ENCODE measurements at regions not wholly inside any gene's neighbourhood (a gene's known extent, or its start where the extent isn't known, plus 50 kb on each side); places are given as distances from the start of the nearest gene placed in this dataset.

DNA sequence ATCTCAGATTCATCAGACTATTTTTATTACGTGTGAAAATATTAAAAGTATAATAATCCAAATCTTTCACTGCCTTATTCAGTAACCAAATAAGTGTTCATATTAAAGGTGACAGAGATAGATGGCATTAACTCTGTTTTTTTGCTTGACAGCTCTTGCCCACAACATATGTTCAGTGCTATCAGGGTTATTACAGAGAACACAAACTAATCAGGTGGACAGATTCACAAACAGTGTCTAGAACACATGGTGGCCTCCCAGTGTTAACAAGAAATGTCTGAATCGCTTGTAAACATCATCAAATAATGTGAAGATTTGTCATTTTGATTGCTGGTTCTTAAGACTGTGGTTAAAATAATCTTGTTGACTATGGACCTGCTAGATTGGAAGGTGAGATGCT lies 609.1 kb upstream of the GRAMD2B start:
- Histone ChIP-seq H3K9ac (replicated peaks; ENCODE audit: extremely low read depth, insufficient read depth, low read length) (no peak overlapping the region), H3K4me3 (replicated peaks in 1 of 3; ENCODE audit: insufficient read depth in 1 of 3, low read depth in 1 of 3, low read length in 3 of 3) (no peak overlapping the region), H3K27ac (ENCODE audit: insufficient read depth, low read depth, low read length) (no peak overlapping the region), H4K20me1 (replicated peaks; ENCODE audit: control insufficient read depth, extremely low read depth, insufficient read depth, low read length) (no peaks in the 10 kb centered on the region), H2AFZ (ENCODE audit: low read depth, low read length) (no peak overlapping the region), H3K4me1 (ENCODE audit: control insufficient read depth, extremely low read depth, insufficient read depth, low read length) (no peaks in the 10 kb centered on the region), H3K36me3 (ENCODE audit: control insufficient read depth in 2 of 2, extremely low read depth in 1 of 2, insufficient read depth in 2 of 2, low read length in 2 of 2) (no peaks in the 10 kb centered on the region), H3K9me3 (replicated peaks; ENCODE audit: control insufficient read depth, insufficient read depth, low read length) (no peaks in the 10 kb centered on the region), H3K4me2 (ENCODE audit: insufficient read depth, low read length) (no peak overlapping the region), H3K9me1 (replicated peaks; ENCODE audit: control insufficient read depth, extremely low read depth, insufficient read depth, low read length) (no peaks in the 10 kb centered on the region), H3K79me2 (ENCODE audit: control insufficient read depth, insufficient read depth, low read length) (no peaks in the 10 kb centered on the region), H3K27me3 (ENCODE audit: control insufficient read depth in 2 of 2, insufficient read depth in 2 of 2, low read length in 2 of 2) (no peaks in the 10 kb centered on the region)
- no peak for FAIRE-seq
- ChIA-PET POLR2A (no interaction called here), CTCF (no interaction called here)
- BruUV-seq (replicated peaks), result no TSS peak
- DNase-seq (ENCODE audit: low read depth, low spot score), result no peak
- intact Hi-C loops (cut with micrococcal nuclease), result no loop called here
- dilution Hi-C loops (cut with MboI; ENCODE audit: extremely low pct_ligation_motif_present, low sequenced_read_pairs), result no loop called here
- no peak for TF ChIP-seq JUN (IDR thresholded peaks at IDR 0.05; ENCODE audit: borderline replicate concordance, insufficient read depth, insufficient read length, low read depth)
- TF ChIP-seq GATA2 (IDR thresholded peaks at IDR 0.05; ENCODE audit: insufficient read depth, insufficient read length, low read depth, low read length), result no peak
- TF ChIP-seq POLR2A (IDR thresholded peaks at IDR 0.05; ENCODE audit: low read depth, low read length), result no peak
- no peak for TF ChIP-seq POLR2AphosphoS5 (IDR thresholded peaks at IDR 0.05; ENCODE audit: insufficient read depth, low read depth, low read length)
- TF ChIP-seq EZH2 (IDR thresholded peaks at IDR 0.05; ENCODE audit: borderline replicate concordance, low read depth, low read length, severe bottlenecking), result no peak
- TF ChIP-seq MYC (IDR thresholded peaks at IDR 0.05; ENCODE audit: low read depth, low read length), result no peak
- TF ChIP-seq, protein P1, sequence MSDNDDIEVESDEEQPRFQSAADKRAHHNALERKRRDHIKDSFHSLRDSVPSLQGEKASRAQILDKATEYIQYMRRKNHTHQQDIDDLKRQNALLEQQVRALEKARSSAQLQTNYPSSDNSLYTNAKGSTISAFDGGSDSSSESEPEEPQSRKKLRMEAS (IDR thresholded peaks at IDR 0.05; ENCODE audit: insufficient read depth, insufficient read length), result no peak
- TF ChIP-seq, protein P2, sequence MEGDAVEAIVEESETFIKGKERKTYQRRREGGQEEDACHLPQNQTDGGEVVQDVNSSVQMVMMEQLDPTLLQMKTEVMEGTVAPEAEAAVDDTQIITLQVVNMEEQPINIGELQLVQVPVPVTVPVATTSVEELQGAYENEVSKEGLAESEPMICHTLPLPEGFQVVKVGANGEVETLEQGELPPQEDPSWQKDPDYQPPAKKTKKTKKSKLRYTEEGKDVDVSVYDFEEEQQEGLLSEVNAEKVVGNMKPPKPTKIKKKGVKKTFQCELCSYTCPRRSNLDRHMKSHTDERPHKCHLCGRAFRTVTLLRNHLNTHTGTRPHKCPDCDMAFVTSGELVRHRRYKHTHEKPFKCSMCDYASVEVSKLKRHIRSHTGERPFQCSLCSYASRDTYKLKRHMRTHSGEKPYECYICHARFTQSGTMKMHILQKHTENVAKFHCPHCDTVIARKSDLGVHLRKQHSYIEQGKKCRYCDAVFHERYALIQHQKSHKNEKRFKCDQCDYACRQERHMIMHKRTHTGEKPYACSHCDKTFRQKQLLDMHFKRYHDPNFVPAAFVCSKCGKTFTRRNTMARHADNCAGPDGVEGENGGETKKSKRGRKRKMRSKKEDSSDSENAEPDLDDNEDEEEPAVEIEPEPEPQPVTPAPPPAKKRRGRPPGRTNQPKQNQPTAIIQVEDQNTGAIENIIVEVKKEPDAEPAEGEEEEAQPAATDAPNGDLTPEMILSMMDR (IDR thresholded peaks at IDR 0.05; ENCODE audit: extremely low read depth in 1 of 2, insufficient read depth in 1 of 2, low read depth in 1 of 2, low read length in 2 of 2), result no peak
- TF ChIP-seq FOS (IDR thresholded peaks at IDR 0.05; ENCODE audit: borderline replicate concordance, insufficient read depth, low read length), result no peak

Measured in endothelial cell of umbilical vein (primary cell).